IPS DF 6.9 (cell line): ENCODE measurements at regions not wholly inside any gene's neighbourhood (a gene's known extent, or its start where the extent isn't known, plus 50 kb on each side); places are given as distances from the start of the nearest gene placed in this dataset.
A peak's percentile ranks its signal among the peaks of the same experiment; 100 is the strongest.

Experiments used
- DNase-seq: peaks from one replicate; pipeline ENCODE4 v3.0.0-alpha.2; 2013; ENCODE audit warnings: low read depth, low spot score
- H3K27ac ChIP-seq: one replicate; pipeline ENCODE4 v1.5.1; 2013; ENCODE audit warnings: low read length, control low read depth
- H3K27me3 ChIP-seq: 2 replicates; pipeline ENCODE4 v1.6.1; 2013; ENCODE audit warnings: mild to moderate bottlenecking, low read length; ENCODE audit not compliant: control insufficient read depth, insufficient read depth
- H3K36me3 ChIP-seq: 2 replicates; pipeline ENCODE4 v1.6.1; 2013; ENCODE audit warnings: low read length; ENCODE audit not compliant: control insufficient read depth, insufficient read depth
- H3K4me1 ChIP-seq: 2 replicates; pipeline ENCODE4 v1.6.1; 2013; ENCODE audit warnings: low read length; ENCODE audit not compliant: control insufficient read depth, insufficient read depth
- H3K4me3 ChIP-seq: 2 replicates; pipeline ENCODE4 v1.5.1; 2013; ENCODE audit warnings: mild to moderate bottlenecking, low read length
- H3K9me3 ChIP-seq: 2 replicates; pipeline ENCODE4 v1.6.1; 2013; ENCODE audit warnings: low read length, inconsistent platforms; ENCODE audit not compliant: control insufficient read depth, insufficient read depth
- whole genome bisulfite sequencing: extraction: QIAGEN DNeasy Blood & Tissue Kit; methylation state at CpG from one replicate; pipeline ENCODE4 v1.1.7; 2013; ENCODE audit warnings: mixed read lengths, missing lambda C conversion rate; ENCODE audit not compliant: insufficient read length, insufficient coverage; 5-methylcytosine and 5-hydroxymethylcytosine counted together

- no peak overlapping the region for H3K4me3 ChIP-seq
- no peaks in the 10 kb centered on the region for H3K9me3 ChIP-seq
- H3K27me3 ChIP-seq, result no peaks in the 10 kb centered on the region
- no peaks in the 10 kb centered on the region for H3K4me1 ChIP-seq
- no peak overlapping the region for H3K27ac ChIP-seq
- no peak for DNase-seq
- H3K36me3 ChIP-seq, result no peaks in the 10 kb centered on the region
- WGBS, result no CpG with 5 or more reads among the region's 2 CpGs
These were observed 98.3 kb upstream of the NWD2 start for GRCh38 chr4:37146260-37146659.

- no CpG with 5 or more reads among the region's 2 CpGs for WGBS
- DNase-seq, result no peak
These were observed 86.9 kb upstream of the NWD2 start for GRCh38 chr4:37157476-37158167.

GRCh38 chr4:37160653-37161052 lies 83.9 kb upstream of the NWD2 start:
- Histone ChIP-seq H3K27me3 (no peaks in the 10 kb centered on the region), H3K9me3 (no peaks in the 10 kb centered on the region), H3K27ac (no peak overlapping the region), H3K36me3 (no peaks in the 10 kb centered on the region), H3K4me1 (no peaks in the 10 kb centered on the region), H3K4me3 (no peak overlapping the region)
- DNase-seq, result no peak
- WGBS, result no CpG with 5 or more reads among the region's 8 CpGs

More at GRCh38 chr4:37157476-37158167, 86.9 kb upstream of the NWD2 start:
- Histone ChIP-seq H3K9me3 (no peaks in the 10 kb centered on the region), H3K27ac (no peak overlapping the region), H3K4me3 (no peak overlapping the region), H3K27me3 (no peaks in the 10 kb centered on the region), H3K4me1 (no peaks in the 10 kb centered on the region), H3K36me3 (no peaks in the 10 kb centered on the region)

- H3K36me3 ChIP-seq, result no peaks in the 10 kb centered on the region
- no peaks in the 10 kb centered on the region for H3K4me1 ChIP-seq
- H3K4me3 ChIP-seq, result no peak overlapping the region
- no peaks in the 10 kb centered on the region for H3K9me3 ChIP-seq
- no peak overlapping the region for H3K27ac ChIP-seq
- H3K27me3 ChIP-seq, result no peaks in the 10 kb centered on the region
- DNase-seq, result no peak
- no CpG with 5 or more reads among the region's 3 CpGs for WGBS
These were observed 78.7 kb upstream of the NWD2 start for GRCh38 chr4:37165844-37166243.

GRCh38 chr4:37169956-37170355 lies 74.6 kb upstream of the NWD2 start:
- no peak overlapping the region for H3K27ac ChIP-seq
- no CpG with 5 or more reads among the region's 5 CpGs for WGBS

GRCh38 chr4:37188100-37188499 lies 56.4 kb upstream of the NWD2 start:
- Histone ChIP-seq H3K36me3 (no peaks in the 10 kb centered on the region), H3K27ac (no peak overlapping the region), H3K4me3 (no peak overlapping the region), H3K4me1 (no peaks in the 10 kb centered on the region), H3K9me3 (no peaks in the 10 kb centered on the region), H3K27me3 (no peaks in the 10 kb centered on the region)
- peak; percentile 16 for DNase-seq
- WGBS, result no CpG with 5 or more reads among the region's 10 CpGs

More at GRCh38 chr4:37169956-37170355, 74.6 kb upstream of the NWD2 start:
- no peak overlapping the region for H3K4me3 ChIP-seq
- H3K9me3 ChIP-seq, result no peaks in the 10 kb centered on the region
- no peak for DNase-seq
- no peaks in the 10 kb centered on the region for H3K4me1 ChIP-seq
- H3K27me3 ChIP-seq, result no peaks in the 10 kb centered on the region
- no peaks in the 10 kb centered on the region for H3K36me3 ChIP-seq
